ENCODE measurements at regions not wholly inside any gene's neighbourhood (a gene's known extent, or its start where the extent isn't known, plus 50 kb on each side); places are given as distances from the start of the nearest gene placed in this dataset.

GRCh38 chr11:21927628-21928027 lies 265.3 kb upstream of the ANO5 start:
- H3K79me2 ChIP-seq (ENCODE audit: insufficient read depth, low read length): no peaks in the 10 kb centered on the region
- H3K4me2 ChIP-seq (ENCODE audit: insufficient read depth, low read length): no peak overlapping the region
- no peaks in the 10 kb centered on the region for H3K27me3 ChIP-seq (ENCODE audit: insufficient read depth, low read length)
- no peaks in the 10 kb centered on the region for H4K20me1 ChIP-seq (ENCODE audit: insufficient read depth, low read length)
- H2AFZ ChIP-seq (ENCODE audit: low read length): no peak overlapping the region
- no peaks in the 10 kb centered on the region for H3K4me1 ChIP-seq (ENCODE audit: insufficient read depth, low read length)
- no peak for TF ChIP-seq CTCF (IDR thresholded peaks at IDR 0.05; ENCODE audit: extremely low read depth, low read depth, low read length)
- no peak overlapping the region for H3K27ac ChIP-seq (ENCODE audit: low read depth, low read length)
- H3K36me3 ChIP-seq (ENCODE audit: insufficient read depth, low read length): no peaks in the 10 kb centered on the region
- H3K9me3 ChIP-seq (ENCODE audit: low read depth, low read length): no peaks in the 10 kb centered on the region
- DNase-seq (ENCODE audit: insufficient read length, low spot score, missing footprints): no peak
- no peak overlapping the region for H3K4me3 ChIP-seq (ENCODE audit: insufficient read depth, low read length)

- no peaks in the 10 kb centered on the region for H3K4me1 ChIP-seq (ENCODE audit: insufficient read depth, low read length)
- H3K36me3 ChIP-seq (ENCODE audit: insufficient read depth, low read length): no peaks in the 10 kb centered on the region
- H3K9me3 ChIP-seq (ENCODE audit: low read depth, low read length): no peaks in the 10 kb centered on the region
- no peak for TF ChIP-seq CTCF (IDR thresholded peaks at IDR 0.05; ENCODE audit: extremely low read depth, low read depth, low read length)
- H3K79me2 ChIP-seq (ENCODE audit: insufficient read depth, low read length): no peaks in the 10 kb centered on the region
- no peak overlapping the region for H3K4me3 ChIP-seq (ENCODE audit: insufficient read depth, low read length)
- no peaks in the 10 kb centered on the region for H3K27me3 ChIP-seq (ENCODE audit: insufficient read depth, low read length)
- H4K20me1 ChIP-seq (ENCODE audit: insufficient read depth, low read length): no peaks in the 10 kb centered on the region
- H2AFZ ChIP-seq (ENCODE audit: low read length): no peak overlapping the region
- no peak overlapping the region for H3K27ac ChIP-seq (ENCODE audit: low read depth, low read length)
- no peak for DNase-seq (ENCODE audit: insufficient read length, low spot score, missing footprints)
- H3K4me2 ChIP-seq (ENCODE audit: insufficient read depth, low read length): no peak overlapping the region
Measured at GRCh38 chr11:21928847-21929246, 264.0 kb upstream of the ANO5 start.

GRCh38 chr11:21930408-21930807 lies 262.5 kb upstream of the ANO5 start:
- Histone ChIP-seq H3K79me2 (ENCODE audit: insufficient read depth, low read length) (no peaks in the 10 kb centered on the region), H3K9me3 (ENCODE audit: low read depth, low read length) (no peaks in the 10 kb centered on the region), H4K20me1 (ENCODE audit: insufficient read depth, low read length) (no peaks in the 10 kb centered on the region), H3K36me3 (ENCODE audit: insufficient read depth, low read length) (no peaks in the 10 kb centered on the region), H3K4me3 (ENCODE audit: insufficient read depth, low read length) (no peak overlapping the region), H3K27me3 (ENCODE audit: insufficient read depth, low read length) (no peaks in the 10 kb centered on the region), H2AFZ (ENCODE audit: low read length) (no peak overlapping the region), H3K4me1 (ENCODE audit: insufficient read depth, low read length) (no peaks in the 10 kb centered on the region), H3K4me2 (ENCODE audit: insufficient read depth, low read length) (no peak overlapping the region), H3K27ac (ENCODE audit: low read depth, low read length) (no peak overlapping the region)
- no peak for TF ChIP-seq CTCF (IDR thresholded peaks at IDR 0.05; ENCODE audit: extremely low read depth, low read depth, low read length)
- no peak for DNase-seq (ENCODE audit: insufficient read length, low spot score, missing footprints)

- TF ChIP-seq CTCF (IDR thresholded peaks at IDR 0.05; ENCODE audit: extremely low read depth, low read depth, low read length): no peak
Measured at GRCh38 chr11:21931436-21932101, 261.3 kb upstream of the ANO5 start.

More at GRCh38 chr11:21931436-21932101, 261.3 kb upstream of the ANO5 start:
- H3K79me2 ChIP-seq (ENCODE audit: insufficient read depth, low read length): no peaks in the 10 kb centered on the region
- H3K27ac ChIP-seq (ENCODE audit: low read depth, low read length): no peak overlapping the region
- no peaks in the 10 kb centered on the region for H3K9me3 ChIP-seq (ENCODE audit: low read depth, low read length)
- H3K4me2 ChIP-seq (ENCODE audit: insufficient read depth, low read length): no peak overlapping the region
- H3K27me3 ChIP-seq (ENCODE audit: insufficient read depth, low read length): no peaks in the 10 kb centered on the region
- no peaks in the 10 kb centered on the region for H3K36me3 ChIP-seq (ENCODE audit: insufficient read depth, low read length)
- DNase-seq (ENCODE audit: insufficient read length, low spot score, missing footprints): no peak
- no peak overlapping the region for H2AFZ ChIP-seq (ENCODE audit: low read length)
- H3K4me3 ChIP-seq (ENCODE audit: insufficient read depth, low read length): no peak overlapping the region
- no peaks in the 10 kb centered on the region for H4K20me1 ChIP-seq (ENCODE audit: insufficient read depth, low read length)
- H3K4me1 ChIP-seq (ENCODE audit: insufficient read depth, low read length): no peaks in the 10 kb centered on the region

Measured in osteoblast (primary cell).